ENCODE measurements at regions not wholly inside any gene's neighbourhood (a gene's known extent, or its start where the extent isn't known, plus 50 kb on each side); places are given as distances from the start of the nearest gene placed in this dataset.

GRCh38 chr10:20971901-20972300 is 74.8 kb upstream of the NEBL start:
- Histone ChIP-seq H3K36me3 (ENCODE audit: low read depth, missing control alignments) (no peaks in the 10 kb centered on the region), H3K27me3 (no peaks in the 10 kb centered on the region), H3K4me3 (no peak overlapping the region), H3K4me1 (no peaks in the 10 kb centered on the region), H3K27ac (no peak overlapping the region), H3K9me3 (no peaks in the 10 kb centered on the region)
- intact Hi-C loops (cut with DNase I; ENCODE audit: low total_unique reads): no loop called here
- DNase-seq: no peak
- no peak for TF ChIP-seq CTCF (IDR thresholded peaks at IDR 0.05)
- no peak for TF ChIP-seq POLR2A (IDR thresholded peaks at IDR 0.05)
- WGBS, 2 donors: 71 to 83% methylated on average over 3 of the region's 3 CpGs

GRCh38 chr10:20970708-20971107 is 73.6 kb upstream of the NEBL start:
- intact Hi-C loops (cut with DNase I; ENCODE audit: low total_unique reads): no loop called here
- no peak overlapping the region for H3K4me3 ChIP-seq
- DNase-seq: no peak
- H3K4me1 ChIP-seq: no peaks in the 10 kb centered on the region
- 80 to 85% methylated on average over 4 of the region's 4 CpGs for WGBS, 2 donors
- no peaks in the 10 kb centered on the region for H3K36me3 ChIP-seq (ENCODE audit: low read depth, missing control alignments)
- H3K9me3 ChIP-seq: no peaks in the 10 kb centered on the region
- no peak overlapping the region for H3K27ac ChIP-seq
- no peaks in the 10 kb centered on the region for H3K27me3 ChIP-seq
- TF ChIP-seq CTCF (IDR thresholded peaks at IDR 0.05): no peak
- no peak for TF ChIP-seq POLR2A (IDR thresholded peaks at IDR 0.05)

- Histone ChIP-seq H3K4me3 (no peak overlapping the region), H3K9me3 (no peaks in the 10 kb centered on the region), H3K27ac (no peak overlapping the region), H3K4me1 (no peaks in the 10 kb centered on the region), H3K36me3 (ENCODE audit: low read depth, missing control alignments) (no peaks in the 10 kb centered on the region), H3K27me3 (no peaks in the 10 kb centered on the region)
- intact Hi-C loops (cut with DNase I; ENCODE audit: low total_unique reads): no loop called here
- WGBS, 2 donors: 96% methylated on average over 3 of the region's 3 CpGs
- TF ChIP-seq CTCF (IDR thresholded peaks at IDR 0.05): no peak
- TF ChIP-seq POLR2A (IDR thresholded peaks at IDR 0.05): no peak
- no peak for DNase-seq
These were observed 72.9 kb upstream of the NEBL start for GRCh38 chr10:20970044-20970443.

DNA sequence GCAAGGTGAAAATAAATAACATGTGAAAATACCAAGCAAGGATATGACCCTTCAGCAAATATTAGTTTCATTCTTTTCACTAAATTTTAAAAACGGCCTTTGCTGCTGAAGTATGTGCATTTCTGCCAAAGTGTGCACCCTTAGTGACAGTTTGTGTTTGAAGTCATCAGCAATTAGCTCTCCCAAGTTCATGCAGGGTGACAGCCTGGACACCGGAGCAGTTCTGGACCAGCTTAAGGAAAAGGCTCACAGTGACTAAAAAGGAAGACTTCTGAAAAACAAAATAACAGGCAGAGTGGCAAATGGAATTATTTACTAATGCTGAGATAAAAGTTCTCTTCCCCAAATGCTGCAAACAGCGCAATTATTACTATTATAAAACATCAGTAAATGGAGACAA is 69.3 kb upstream of the NEBL start:
- no peaks in the 10 kb centered on the region for H3K4me1 ChIP-seq
- TF ChIP-seq POLR2A (IDR thresholded peaks at IDR 0.05): no peak
- no peak for TF ChIP-seq CTCF (IDR thresholded peaks at IDR 0.05)
- no peaks in the 10 kb centered on the region for H3K36me3 ChIP-seq (ENCODE audit: low read depth, missing control alignments)
- H3K27ac ChIP-seq: no peak overlapping the region
- 94% methylated on average over 3 of the region's 3 CpGs for WGBS, 2 donors
- no peaks in the 10 kb centered on the region for H3K27me3 ChIP-seq
- no peak overlapping the region for H3K4me3 ChIP-seq
- DNase-seq: no peak
- intact Hi-C loops (cut with DNase I; ENCODE audit: low total_unique reads): no loop called here
- H3K9me3 ChIP-seq: no peaks in the 10 kb centered on the region

- no peaks in the 10 kb centered on the region for H3K36me3 ChIP-seq (ENCODE audit: low read depth, missing control alignments)
- no peaks in the 10 kb centered on the region for H3K9me3 ChIP-seq
- WGBS, 2 donors: 92 to 93% methylated on average over 5 of the region's 5 CpGs
- intact Hi-C loops (cut with DNase I; ENCODE audit: low total_unique reads): no loop called here
- no peaks in the 10 kb centered on the region for H3K4me1 ChIP-seq
- no peak for TF ChIP-seq CTCF (IDR thresholded peaks at IDR 0.05)
- no peak for TF ChIP-seq POLR2A (IDR thresholded peaks at IDR 0.05)
- H3K27me3 ChIP-seq: no peaks in the 10 kb centered on the region
- DNase-seq: no peak
- H3K27ac ChIP-seq: no peak overlapping the region
- H3K4me3 ChIP-seq: no peak overlapping the region
These were observed 66.8 kb upstream of the NEBL start for GRCh38 chr10:20963721-20964595.
